K562 (cell line): ENCODE measurements at regions not wholly inside any gene's neighbourhood (a gene's known extent, or its start where the extent isn't known, plus 50 kb on each side); places are given as distances from the start of the nearest gene placed in this dataset.

Experiments
- ATAC-seq: fragments of 200-7000 bp; cut with Tn5 transposase; 3 replicates; pipeline ENCODE4 v1.9.1; 2020; ENCODE audit warnings: moderate library complexity
- BruUV-seq: library from RNA; stranded (reverse); fragments of 400-500 nt; replicated peaks from 2 replicates; lab custom pipeline; 2021; lab: Mats Ljungman, UMichigan
- CTCF ChIA-PET: fragments of 300-600 bp; formaldehyde crosslinking; extraction: SDS; loops from one replicate; lab custom pipeline; 2021; ENCODE audit warnings: low intra/inter-chr PET ratio; lab: Yijun Ruan, JAX
- POLR2A ChIA-PET: fragments of 300-600, 350-650 bp; sonication (Branson Sonifier 250); formaldehyde crosslinking; extraction: SDS; loops from one replicate; lab custom pipeline; 2021; ENCODE audit warnings: antibody characterized with exemption, inconsistent platforms; lab: Yijun Ruan, JAX
- DNase-seq, 4 experiments: peaks; one replicate each; pipeline versions ENCODE4 v3.0.0 to v3.0.0-alpha.2; 2011 to 2018; ENCODE audit warnings: low spot score in 3 of 4, mixed read lengths in 3 of 4; ENCODE audit errors: extremely low read depth in 1 of 4
- FAIRE-seq: peaks from 2 replicates; lab custom pipeline; 2011; peaks lifted over from hg19 to GRCh38; lab: Jason Lieb, UNC
- H2AFZ ChIP-seq: 2 replicates; pipeline ENCODE4 v1.6.0; 2011; ENCODE audit warnings: low read depth, low read length, control low read depth, inconsistent platforms
- H3K27ac ChIP-seq: fragments of 200-600 bp; 3 replicates; pipeline ENCODE4 v1.8.0; 2011; ENCODE audit warnings: low read depth, mild to moderate bottlenecking, control low read depth, inconsistent platforms, low read length, moderate library complexity, mixed read lengths; ENCODE audit errors: extremely low read depth
- H3K27me3 ChIP-seq, 2 experiments: fragments of 300-600 bp in 1 of 2; 2 replicates in 1 of 2; 3 replicates in 1 of 2; pipeline versions ENCODE4 v1.6.0 to v1.8.0; 2011; ENCODE audit warnings: inconsistent platforms in 2 of 2, low read length in 2 of 2, mild to moderate bottlenecking in 1 of 2, mixed read lengths in 1 of 2, moderate library complexity in 1 of 2; ENCODE audit not compliant: control insufficient read depth in 2 of 2, insufficient read depth in 2 of 2
- H3K36me3 ChIP-seq: fragments of 300-600 bp; 3 replicates; pipeline ENCODE4 v1.8.0; 2011; ENCODE audit warnings: mild to moderate bottlenecking, low read length, inconsistent platforms; ENCODE audit not compliant: control insufficient read depth, insufficient read depth
- H3K4me1 ChIP-seq, 2 experiments: fragments of 200-600 bp in 1 of 2; replicated peaks in 1 of 2; 2 replicates in 1 of 2; 3 replicates in 1 of 2; pipeline versions ENCODE4 v1.5.1 to v1.8.0; 2011; ENCODE audit warnings: inconsistent platforms in 2 of 2, low read length in 2 of 2, mild to moderate bottlenecking in 1 of 2, mixed read lengths in 1 of 2, moderate library complexity in 1 of 2; ENCODE audit not compliant: control insufficient read depth in 2 of 2, insufficient read depth in 2 of 2
- H3K4me2 ChIP-seq: 2 replicates; pipeline ENCODE4 v1.6.1; 2011; ENCODE audit warnings: low read length, control low read depth, inconsistent platforms, mixed read lengths; ENCODE audit not compliant: insufficient read depth
- H3K4me3 ChIP-seq: fragments of 200-600 bp; sonication (generic), shearing (Covaris generic); 2 replicates; pipeline ENCODE4 v1.5.1; 2016; ENCODE audit warnings: control low read depth, inconsistent platforms
- H3K79me2 ChIP-seq: fragments of 200-600 bp; 3 replicates; pipeline ENCODE4 v1.8.0; 2011; ENCODE audit warnings: low read length, inconsistent platforms; ENCODE audit not compliant: control insufficient read depth, insufficient read depth
- H3K9ac ChIP-seq, 2 experiments: 2 replicates each; pipeline versions ENCODE4 v1.6.0 to v1.6.1; 2011; ENCODE audit warnings: low read depth in 2 of 2, low read length in 2 of 2, control low read depth in 1 of 2, inconsistent platforms in 1 of 2, mild to moderate bottlenecking in 1 of 2, mixed read lengths in 1 of 2; ENCODE audit not compliant: insufficient read depth in 1 of 2
- H3K9me1 ChIP-seq: one replicate; pipeline ENCODE4 v1.6.0; 2011; ENCODE audit warnings: inconsistent platforms, mild to moderate bottlenecking, low read length, moderate library complexity; ENCODE audit not compliant: control insufficient read depth, insufficient read depth
- H3K9me3 ChIP-seq: replicated peaks from 2 replicates; pipeline ENCODE4 v1.5.1; 2011; ENCODE audit warnings: low read depth, low read length, inconsistent platforms; ENCODE audit not compliant: control insufficient read depth, insufficient read depth
- H4K20me1 ChIP-seq: replicated peaks from 2 replicates; pipeline ENCODE4 v1.6.1; 2011; ENCODE audit warnings: low read length, inconsistent platforms, mixed read lengths; ENCODE audit not compliant: control insufficient read depth, insufficient read depth
- PTBP1 ChIP-seq: fragments of 200-400 bp; formaldehyde crosslinking; IDR thresholded peaks from 2 replicates; pipeline ENCODE4 v1.6.1; 2017; ENCODE audit warnings: low read depth, low read length
- RB1 ChIP-seq: fragments of 450-650 bp; IDR thresholded peaks from 2 replicates; pipeline ENCODE4 v1.6.1; 2017; ENCODE audit warnings: low read depth, mild to moderate bottlenecking
- SREBF2 ChIP-seq: sonication (generic); formaldehyde crosslinking; IDR thresholded peaks from 2 replicates; pipeline ENCODE4 v1.4.0; 2020; ENCODE audit warnings: mild to moderate bottlenecking, missing genetic modification reagents
- ZNF436 ChIP-seq: fragments of 250-450, 450-650 bp; sonication (Bioruptor Pico); formaldehyde crosslinking; IDR thresholded peaks from 2 replicates; pipeline ENCODE4 v1.7.0; 2020; ENCODE audit warnings: mild to moderate bottlenecking
- WGBS: fragments of 100-300 bp; shearing (Covaris generic); methylation state at CpG from one replicate; pipeline ENCODE4 v1.1.6; 2016; ENCODE audit warnings: low coverage, mixed read lengths; ENCODE audit not compliant: insufficient coverage; ENCODE audit errors: missing lambda C conversion rate; 5-methylcytosine and 5-hydroxymethylcytosine counted together
- in situ Hi-C: fragments of 300-500 bp; cut with MboI; formaldehyde crosslinking; loops from 4 replicates; pipeline ENCODE4 v1.15.0; 2018; ENCODE audit warnings: inconsistent platforms, mixed read lengths
- intact Hi-C: fragments of 100-400 bp; cut with micrococcal nuclease; formaldehyde crosslinking; loops from 2 replicates; pipeline ENCODE4 v1.14.2; 2022
- TF ChIP-seq, protein P1 (sequence below): fragments of 450-650 bp; IDR thresholded peaks from 2 replicates; pipeline ENCODE4 v1.6.1; 2018; ENCODE audit not compliant: partially characterized antibody
- TF ChIP-seq, protein P2 (sequence below), 3 experiments: fragments of 200-800 bp in 1 of 3; fragments of 250-450 bp in 1 of 3; fragments of 450-650 bp in 1 of 3; sonication (Bioruptor Pico) in 1 of 3; sonication (Bioruptor generic) in 1 of 3; formaldehyde crosslinking in 1 of 3; IDR thresholded peaks; 2 replicates each; pipeline versions ENCODE4 v1.6.1 to v1.8.0; 2016 to 2022; ENCODE audit warnings: mild to moderate bottlenecking in 2 of 3, missing genetic modification characterization in 2 of 3, missing compliant biosample characterization in 1 of 3, moderate library complexity in 1 of 3
- TF ChIP-seq, protein P3 (sequence below): sonication (generic); formaldehyde crosslinking; IDR thresholded peaks from 2 replicates; pipeline ENCODE4 v1.8.0; 2022; ENCODE audit warnings: mild to moderate bottlenecking, missing genetic modification reagents

DNA sequence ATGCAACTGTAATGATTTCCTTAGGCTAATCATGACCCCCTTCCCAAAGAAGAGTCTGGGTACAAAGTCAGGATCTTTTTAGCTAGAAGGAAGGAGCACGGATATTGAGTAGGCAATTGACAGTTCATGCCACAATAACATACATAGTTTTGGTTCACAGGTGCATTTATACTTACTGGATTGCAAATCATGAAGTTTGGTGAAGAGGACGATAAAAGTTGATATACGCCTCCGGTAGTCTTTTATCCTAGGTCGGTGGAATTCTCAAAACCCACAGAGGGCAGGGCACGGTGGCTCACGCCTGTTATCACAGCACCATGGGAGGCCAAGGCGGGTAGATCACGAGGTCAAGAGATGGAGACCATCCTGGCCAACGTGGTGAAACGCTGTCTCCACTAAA lies 265.4 kb upstream of the PRMT6 start:
- Histone ChIP-seq H3K9me3 (no peaks in the 10 kb centered on the region), H3K9ac (no peak overlapping the region), H3K27ac (no peak overlapping the region), H3K9me1 (no peaks in the 10 kb centered on the region), H3K36me3 (no peaks in the 10 kb centered on the region), H3K4me1 (no peaks in the 10 kb centered on the region), H3K4me3 (no peak overlapping the region), H4K20me1 (no peaks in the 10 kb centered on the region), H3K27me3 (no peaks in the 10 kb centered on the region), H2AFZ (no peak overlapping the region), H3K4me2 (no peak overlapping the region), H3K79me2 (no peaks in the 10 kb centered on the region)
- no TSS peak for BruUV-seq
- intact Hi-C loops: no loop called here
- POLR2A ChIA-PET: no interaction called here
- CTCF ChIA-PET: no interaction called here
- FAIRE-seq (no peak), ATAC-seq (no peak), DNase-seq (no peak)
- WGBS: 1% methylated on average over 11 of the region's 11 CpGs
- in situ Hi-C loops: no loop called here
- TF ChIP-seq PTBP1 (no peak), RB1 (no peak), SREBF2 (CRISPR knock-in tag) (no peak), ZNF436 (CRISPR knock-in tag) (no peak)
- TF ChIP-seq, protein P1, sequence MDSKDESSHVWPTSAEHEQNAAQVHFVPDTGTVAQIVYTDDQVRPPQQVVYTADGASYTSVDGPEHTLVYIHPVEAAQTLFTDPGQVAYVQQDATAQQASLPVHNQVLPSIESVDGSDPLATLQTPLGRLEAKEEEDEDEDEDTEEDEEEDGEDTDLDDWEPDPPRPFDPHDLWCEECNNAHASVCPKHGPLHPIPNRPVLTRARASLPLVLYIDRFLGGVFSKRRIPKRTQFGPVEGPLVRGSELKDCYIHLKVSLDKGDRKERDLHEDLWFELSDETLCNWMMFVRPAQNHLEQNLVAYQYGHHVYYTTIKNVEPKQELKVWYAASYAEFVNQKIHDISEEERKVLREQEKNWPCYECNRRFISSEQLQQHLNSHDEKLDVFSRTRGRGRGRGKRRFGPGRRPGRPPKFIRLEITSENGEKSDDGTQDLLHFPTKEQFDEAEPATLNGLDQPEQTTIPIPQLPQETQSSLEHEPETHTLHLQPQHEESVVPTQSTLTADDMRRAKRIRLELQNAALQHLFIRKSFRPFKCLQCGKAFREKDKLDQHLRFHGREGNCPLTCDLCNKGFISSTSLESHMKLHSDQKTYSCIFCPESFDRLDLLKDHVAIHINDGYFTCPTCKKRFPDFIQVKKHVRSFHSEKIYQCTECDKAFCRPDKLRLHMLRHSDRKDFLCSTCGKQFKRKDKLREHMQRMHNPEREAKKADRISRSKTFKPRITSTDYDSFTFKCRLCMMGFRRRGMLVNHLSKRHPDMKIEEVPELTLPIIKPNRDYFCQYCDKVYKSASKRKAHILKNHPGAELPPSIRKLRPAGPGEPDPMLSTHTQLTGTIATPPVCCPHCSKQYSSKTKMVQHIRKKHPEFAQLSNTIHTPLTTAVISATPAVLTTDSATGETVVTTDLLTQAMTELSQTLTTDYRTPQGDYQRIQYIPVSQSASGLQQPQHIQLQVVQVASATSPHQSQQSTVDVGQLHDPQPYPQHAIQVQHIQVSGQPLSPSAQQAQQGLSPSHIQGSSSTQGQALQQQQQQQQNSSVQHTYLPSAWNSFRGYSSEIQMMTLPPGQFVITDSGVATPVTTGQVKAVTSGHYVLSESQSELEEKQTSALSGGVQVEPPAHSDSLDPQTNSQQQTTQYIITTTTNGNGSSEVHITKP: no peak
- TF ChIP-seq, protein P2, sequence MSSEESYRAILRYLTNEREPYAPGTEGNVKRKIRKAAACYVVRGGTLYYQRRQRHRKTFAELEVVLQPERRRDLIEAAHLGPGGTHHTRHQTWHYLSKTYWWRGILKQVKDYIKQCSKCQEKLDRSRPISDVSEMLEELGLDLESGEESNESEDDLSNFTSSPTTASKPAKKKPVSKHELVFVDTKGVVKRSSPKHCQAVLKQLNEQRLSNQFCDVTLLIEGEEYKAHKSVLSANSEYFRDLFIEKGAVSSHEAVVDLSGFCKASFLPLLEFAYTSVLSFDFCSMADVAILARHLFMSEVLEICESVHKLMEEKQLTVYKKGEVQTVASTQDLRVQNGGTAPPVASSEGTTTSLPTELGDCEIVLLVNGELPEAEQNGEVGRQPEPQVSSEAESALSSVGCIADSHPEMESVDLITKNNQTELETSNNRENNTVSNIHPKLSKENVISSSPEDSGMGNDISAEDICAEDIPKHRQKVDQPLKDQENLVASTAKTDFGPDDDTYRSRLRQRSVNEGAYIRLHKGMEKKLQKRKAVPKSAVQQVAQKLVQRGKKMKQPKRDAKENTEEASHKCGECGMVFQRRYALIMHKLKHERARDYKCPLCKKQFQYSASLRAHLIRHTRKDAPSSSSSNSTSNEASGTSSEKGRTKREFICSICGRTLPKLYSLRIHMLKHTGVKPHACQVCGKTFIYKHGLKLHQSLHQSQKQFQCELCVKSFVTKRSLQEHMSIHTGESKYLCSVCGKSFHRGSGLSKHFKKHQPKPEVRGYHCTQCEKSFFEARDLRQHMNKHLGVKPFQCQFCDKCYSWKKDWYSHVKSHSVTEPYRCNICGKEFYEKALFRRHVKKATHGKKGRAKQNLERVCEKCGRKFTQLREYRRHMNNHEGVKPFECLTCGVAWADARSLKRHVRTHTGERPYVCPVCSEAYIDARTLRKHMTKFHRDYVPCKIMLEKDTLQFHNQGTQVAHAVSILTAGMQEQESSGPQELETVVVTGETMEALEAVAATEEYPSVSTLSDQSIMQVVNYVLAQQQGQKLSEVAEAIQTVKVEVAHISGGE (CRISPR knock-in tag; IDR thresholded peaks at IDR 0.05): peak in 1 of 3 experiments; percentile 66; a peak in 2 of 6 replicates
- TF ChIP-seq, protein P3, sequence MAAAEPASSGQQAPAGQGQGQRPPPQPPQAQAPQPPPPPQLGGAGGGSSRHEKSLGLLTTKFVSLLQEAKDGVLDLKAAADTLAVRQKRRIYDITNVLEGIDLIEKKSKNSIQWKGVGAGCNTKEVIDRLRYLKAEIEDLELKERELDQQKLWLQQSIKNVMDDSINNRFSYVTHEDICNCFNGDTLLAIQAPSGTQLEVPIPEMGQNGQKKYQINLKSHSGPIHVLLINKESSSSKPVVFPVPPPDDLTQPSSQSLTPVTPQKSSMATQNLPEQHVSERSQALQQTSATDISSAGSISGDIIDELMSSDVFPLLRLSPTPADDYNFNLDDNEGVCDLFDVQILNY: no peak
